NB4 (cell line): ENCODE measurements at regions not wholly inside any gene's neighbourhood (a gene's known extent, or its start where the extent isn't known, plus 50 kb on each side); places are given as distances from the start of the nearest gene placed in this dataset.

ENCODE experiments used
- CTCF ChIP-seq: IDR thresholded peaks from one replicate; pipeline ENCODE4 v1.5.1; 2012; ENCODE audit warnings: low read depth, low read length
- MAX ChIP-seq: IDR thresholded peaks from 2 replicates; pipeline ENCODE4 v1.6.1; 2011; ENCODE audit warnings: low read depth, low read length
- MYC ChIP-seq: IDR thresholded peaks from 2 replicates; pipeline ENCODE4 v1.6.1; 2011; ENCODE audit warnings: low read depth, low read length
- POLR2A ChIP-seq: IDR thresholded peaks from 2 replicates; pipeline ENCODE4 v1.6.1; 2011; ENCODE audit warnings: mild to moderate bottlenecking; ENCODE audit not compliant: insufficient read length; ENCODE audit errors: extremely low read depth

DNA sequence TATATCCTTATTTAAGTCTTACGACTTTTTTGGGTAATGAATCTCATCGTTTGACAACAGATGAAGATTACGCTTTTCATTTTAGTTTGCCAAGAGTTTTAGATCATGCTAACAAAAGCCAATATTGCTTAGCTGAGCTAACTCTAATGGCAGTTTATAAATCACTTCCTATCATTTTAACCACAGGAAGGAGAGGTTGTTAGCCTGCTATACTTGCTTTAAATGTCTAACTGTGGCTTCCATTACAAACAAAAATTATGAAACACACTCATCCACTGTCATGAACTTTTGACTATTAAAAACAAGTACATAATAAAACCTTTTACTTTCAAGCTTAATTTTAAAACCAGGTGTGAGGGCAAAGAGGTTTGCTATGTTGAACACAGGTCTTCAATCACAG lies 53.7 kb upstream of the ANKH start:
- TF ChIP-seq CTCF (no peak), POLR2A (no peak), MYC (0 out of 2 replicates have a peak, but pooled peaks have one; percentile 18), MAX (no peak)
